H1 (cell line): ENCODE measurements at regions not wholly inside any gene's neighbourhood (a gene's known extent, or its start where the extent isn't known, plus 50 kb on each side); places are given as distances from the start of the nearest gene placed in this dataset.

Source experiments
- CHD2 ChIP-seq: IDR thresholded peaks from 2 replicates; pipeline ENCODE4 v1.6.1; 2012; ENCODE audit warnings: low read length, improper control_type of control experiment
- CREB1 ChIP-seq: IDR thresholded peaks from 2 replicates; pipeline ENCODE4 v1.6.1; 2012; ENCODE audit warnings: inconsistent platforms
- E2F6 ChIP-seq: IDR thresholded peaks from 2 replicates; pipeline ENCODE4 v1.6.1; 2012; ENCODE audit warnings: inconsistent platforms
- GTF2F1 ChIP-seq: IDR thresholded peaks from 2 replicates; pipeline ENCODE4 v1.6.1; 2012; ENCODE audit warnings: low read depth, low read length, improper control_type of control experiment, borderline replicate concordance

GRCh38 chr4:123862812-123863211 is 466.2 kb downstream of the SPRY1 start (continued):
- TF ChIP-seq E2F6: no peak
- no peak for TF ChIP-seq CHD2
- no peak for TF ChIP-seq GTF2F1
- no peak for TF ChIP-seq CREB1
